Psoas muscle (tissue), 7 donors: ENCODE measurements at regions not wholly inside any gene's neighbourhood (a gene's known extent, or its start where the extent isn't known, plus 50 kb on each side); places are given as distances from the start of the nearest gene placed in this dataset.

ENCODE experiments used
- ATAC-seq, 4 donors: fragments of 200-7000 bp; cut with Tn5 transposase; one replicate each; pipeline ENCODE4 v1.9.1; 2020; ENCODE audit warnings: moderate library complexity in 3 of 4, mild to moderate bottlenecking in 2 of 4
- DNase-seq, 2 donors: peaks; one replicate each; pipeline ENCODE4 v3.0.0-alpha.2; 2020
- H3K27ac ChIP-seq: fragments of 200-600 bp; one replicate; pipeline ENCODE4 v1.8.0; 2022
- H3K27me3 ChIP-seq, 3 donors: fragments of 200-600 bp in 1 of 3; one replicate each; pipeline versions ENCODE4 v1.6.1 to v1.8.0; 2013 to 2022; ENCODE audit warnings: low read length in 2 of 3, mild to moderate bottlenecking in 2 of 3, moderate library complexity in 1 of 3; ENCODE audit not compliant: insufficient read depth in 3 of 3
- H3K36me3 ChIP-seq, 2 donors: fragments of 200-600 bp in 1 of 2; one replicate each; pipeline versions ENCODE4 v1.6.1 to v1.8.0; 2013 to 2022; ENCODE audit warnings: low read depth in 1 of 2, mild to moderate bottlenecking in 1 of 2, moderate library complexity in 1 of 2; ENCODE audit not compliant: insufficient read depth in 1 of 2
- H3K4me1 ChIP-seq: fragments of 200-600 bp; one replicate; pipeline ENCODE4 v1.8.0; 2022
- H3K4me3 ChIP-seq: fragments of 200-600 bp; one replicate; pipeline ENCODE4 v1.8.0; 2022; ENCODE audit warnings: mild to moderate bottlenecking
- H3K9me3 ChIP-seq: fragments of 200-600 bp; one replicate; pipeline ENCODE4 v1.8.0; 2022
- WGBS, 3 donors: extraction: QIAGEN DNeasy Blood & Tissue Kit; methylation state at CpG; one replicate each; pipeline versions ENCODE4 v1.1.6 to v1.1.7; 2013; 5-methylcytosine and 5-hydroxymethylcytosine counted together
- intact Hi-C, 2 donors: fragments of 100-400 bp; cut with DNase I; formaldehyde crosslinking; loops; one replicate each; pipeline versions ENCODE4 v1.11.0 to v1.14.2; 2022
- TF ChIP-seq, protein P1 (sequence below): fragments of 200-600 bp; IDR thresholded peaks from one replicate; pipeline ENCODE4 v1.8.0; 2022; ENCODE audit warnings: antibody characterized with exemption
- donor health status: healthy with polysubstance abuse.
- donor health status: DM: no; HTN: no; CAD: no; lungs with moderate emphysema.
- donor health status: Bipolar disorder and iron deficiency.
- donor health status: healthy.
- donor health status: DM: yes; HTN: yes; CAD: no.
- donor health status: DM: no; HTN: no; CAD: no.
- donor health status: DM: yes; HTN: yes; CAD: no.

GRCh38 chrX:42686706-42687105 lies 91.3 kb downstream of the PPP1R2C start:
- no peak for DNase-seq
- Histone ChIP-seq H3K36me3 (no peaks in the 10 kb centered on the region), H3K9me3 (no peaks in the 10 kb centered on the region), H3K27ac (no peak overlapping the region), H3K4me3 (no peak overlapping the region), H3K27me3 (peaks cover 0 to 13% (median 0%) of the 10 kb centered on the region in 3 donors), H3K4me1 (no peaks in the 10 kb centered on the region)
- TF ChIP-seq, protein P1, sequence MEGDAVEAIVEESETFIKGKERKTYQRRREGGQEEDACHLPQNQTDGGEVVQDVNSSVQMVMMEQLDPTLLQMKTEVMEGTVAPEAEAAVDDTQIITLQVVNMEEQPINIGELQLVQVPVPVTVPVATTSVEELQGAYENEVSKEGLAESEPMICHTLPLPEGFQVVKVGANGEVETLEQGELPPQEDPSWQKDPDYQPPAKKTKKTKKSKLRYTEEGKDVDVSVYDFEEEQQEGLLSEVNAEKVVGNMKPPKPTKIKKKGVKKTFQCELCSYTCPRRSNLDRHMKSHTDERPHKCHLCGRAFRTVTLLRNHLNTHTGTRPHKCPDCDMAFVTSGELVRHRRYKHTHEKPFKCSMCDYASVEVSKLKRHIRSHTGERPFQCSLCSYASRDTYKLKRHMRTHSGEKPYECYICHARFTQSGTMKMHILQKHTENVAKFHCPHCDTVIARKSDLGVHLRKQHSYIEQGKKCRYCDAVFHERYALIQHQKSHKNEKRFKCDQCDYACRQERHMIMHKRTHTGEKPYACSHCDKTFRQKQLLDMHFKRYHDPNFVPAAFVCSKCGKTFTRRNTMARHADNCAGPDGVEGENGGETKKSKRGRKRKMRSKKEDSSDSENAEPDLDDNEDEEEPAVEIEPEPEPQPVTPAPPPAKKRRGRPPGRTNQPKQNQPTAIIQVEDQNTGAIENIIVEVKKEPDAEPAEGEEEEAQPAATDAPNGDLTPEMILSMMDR: no peak
- ATAC-seq: no peak
- intact Hi-C loops: no loop called here
- WGBS, 3 donors: 43 to 64% (median 59%) methylated on average over 2 of the region's 2 CpGs

- no peak overlapping the region for H3K27ac ChIP-seq
- H3K27me3 ChIP-seq: peaks cover 0 to 13% (median 0%) of the 10 kb centered on the region in 3 donors
- 42 to 72% (median 66%) methylated on average over 1 of the region's 1 CpG for WGBS, 3 donors
- H3K36me3 ChIP-seq: no peaks in the 10 kb centered on the region
- H3K9me3 ChIP-seq: no peaks in the 10 kb centered on the region
- intact Hi-C loops: no loop called here
- ATAC-seq (no peak), DNase-seq (no peak)
- H3K4me1 ChIP-seq: no peaks in the 10 kb centered on the region
- no peak overlapping the region for H3K4me3 ChIP-seq
- TF ChIP-seq, protein P1: no peak
These were observed 91.7 kb downstream of the PPP1R2C start for GRCh38 chrX:42686296-42686695.

- TF ChIP-seq, protein P1: no peak
- H3K36me3 ChIP-seq: no peaks in the 10 kb centered on the region
These were observed 93.9 kb downstream of the PPP1R2C start for GRCh38 chrX:42684065-42684464.

DNA sequence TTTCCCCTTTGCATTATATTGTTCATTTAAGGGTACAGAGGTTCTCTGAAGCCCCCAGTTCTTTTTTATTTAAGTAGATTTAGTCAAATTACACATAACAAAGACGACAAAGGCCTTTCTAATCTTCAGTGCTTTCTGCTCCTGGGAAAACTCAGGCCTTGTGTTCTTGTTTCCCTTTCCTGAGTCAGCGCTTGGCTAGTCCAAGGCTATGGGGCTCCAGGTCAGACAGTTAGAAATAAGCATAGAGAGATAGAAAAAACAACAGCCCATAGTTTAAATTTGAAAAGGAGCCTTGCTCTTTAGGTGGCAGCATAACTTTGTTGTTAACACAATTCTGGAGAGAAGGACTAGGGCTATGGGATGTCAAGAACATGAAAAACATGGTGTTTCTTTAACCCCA lies 97.3 kb downstream of the PPP1R2C start:
- no peaks in the 10 kb centered on the region for H3K9me3 ChIP-seq
- ATAC-seq: no peak
- H3K36me3 ChIP-seq: no peaks in the 10 kb centered on the region
- intact Hi-C loops: no loop called here
- no peak overlapping the region for H3K27ac ChIP-seq
- TF ChIP-seq, protein P1: no peak
- H3K4me3 ChIP-seq: no peak overlapping the region
- peaks cover 0 to 8% (median 0%) of the 10 kb centered on the region in 3 donors for H3K27me3 ChIP-seq
- H3K4me1 ChIP-seq: no peaks in the 10 kb centered on the region
- DNase-seq: no peak
- WGBS, 3 donors: 33 to 52% (median 46%) methylated on average over 2 of the region's 2 CpGs

More at GRCh38 chrX:42684065-42684464, 93.9 kb downstream of the PPP1R2C start:
- Histone ChIP-seq H3K9me3 (no peaks in the 10 kb centered on the region), H3K4me1 (no peaks in the 10 kb centered on the region), H3K4me3 (no peak overlapping the region), H3K27ac (no peak overlapping the region), H3K27me3 (peaks cover 0 to 13% (median 0%) of the 10 kb centered on the region in 3 donors)
- intact Hi-C loops: no loop called here
- ATAC-seq: no peak
- DNase-seq: no peak
- 68 to 77% (median 72%) methylated on average over 2 of the region's 2 CpGs for WGBS, 3 donors

GRCh38 chrX:42678133-42678532 lies 99.8 kb downstream of the PPP1R2C start:
- H3K4me3 ChIP-seq: no peak overlapping the region
- H3K9me3 ChIP-seq: no peaks in the 10 kb centered on the region
- no peaks in the 10 kb centered on the region for H3K36me3 ChIP-seq
- TF ChIP-seq, protein P1: no peak
- no peak overlapping the region for H3K27ac ChIP-seq
- no peaks in the 10 kb centered on the region for H3K4me1 ChIP-seq
- peaks cover 0 to 5% (median 0%) of the 10 kb centered on the region in 3 donors for H3K27me3 ChIP-seq
- ATAC-seq: no peak
- 55 to 62% (median 61%) methylated on average over 6 of the region's 6 CpGs for WGBS, 3 donors
- intact Hi-C loops: no loop called here
- DNase-seq: no peak
